ENCODE measurements at regions not wholly inside any gene's neighbourhood (a gene's known extent, or its start where the extent isn't known, plus 50 kb on each side); places are given as distances from the start of the nearest gene placed in this dataset.

GRCh38 chr13:70330697-70331361, 222.6 kb upstream of the KLHL1 start:
- no peak for TF ChIP-seq POLR2A (IDR thresholded peaks at IDR 0.05; ENCODE audit: low read depth)
- TF ChIP-seq, protein P1, sequence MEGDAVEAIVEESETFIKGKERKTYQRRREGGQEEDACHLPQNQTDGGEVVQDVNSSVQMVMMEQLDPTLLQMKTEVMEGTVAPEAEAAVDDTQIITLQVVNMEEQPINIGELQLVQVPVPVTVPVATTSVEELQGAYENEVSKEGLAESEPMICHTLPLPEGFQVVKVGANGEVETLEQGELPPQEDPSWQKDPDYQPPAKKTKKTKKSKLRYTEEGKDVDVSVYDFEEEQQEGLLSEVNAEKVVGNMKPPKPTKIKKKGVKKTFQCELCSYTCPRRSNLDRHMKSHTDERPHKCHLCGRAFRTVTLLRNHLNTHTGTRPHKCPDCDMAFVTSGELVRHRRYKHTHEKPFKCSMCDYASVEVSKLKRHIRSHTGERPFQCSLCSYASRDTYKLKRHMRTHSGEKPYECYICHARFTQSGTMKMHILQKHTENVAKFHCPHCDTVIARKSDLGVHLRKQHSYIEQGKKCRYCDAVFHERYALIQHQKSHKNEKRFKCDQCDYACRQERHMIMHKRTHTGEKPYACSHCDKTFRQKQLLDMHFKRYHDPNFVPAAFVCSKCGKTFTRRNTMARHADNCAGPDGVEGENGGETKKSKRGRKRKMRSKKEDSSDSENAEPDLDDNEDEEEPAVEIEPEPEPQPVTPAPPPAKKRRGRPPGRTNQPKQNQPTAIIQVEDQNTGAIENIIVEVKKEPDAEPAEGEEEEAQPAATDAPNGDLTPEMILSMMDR (IDR thresholded peaks at IDR 0.05), result no peak

All from esophagus muscularis mucosa (tissue), 3 donors.